Upper lobe of left lung (tissue), 6 donors: ENCODE measurements at regions not wholly inside any gene's neighbourhood (a gene's known extent, or its start where the extent isn't known, plus 50 kb on each side); places are given as distances from the start of the nearest gene placed in this dataset.

Experiments
- ATAC-seq, 2 donors: fragments of 200-7000 bp; cut with Tn5 transposase; one replicate each; pipeline ENCODE4 v1.9.1; 2022; ENCODE audit warnings: mild to moderate bottlenecking in 2 of 2, moderate library complexity in 2 of 2; ENCODE audit not compliant: low FRiP score in 2 of 2
- DNase-seq, 2 donors: peaks; one replicate each; pipeline ENCODE4 v3.0.0-alpha.2; 2019 to 2020
- H3K27ac ChIP-seq, 4 donors: fragments of 200-600 bp; sonication (generic); one replicate each; pipeline ENCODE4 v1.5.1; 2016 to 2019
- H3K27me3 ChIP-seq, 4 donors: fragments of 200-600 bp; sonication (generic); one replicate each; pipeline ENCODE4 v1.5.1; 2017 to 2019
- H3K36me3 ChIP-seq, 4 donors: fragments of 200-600 bp; sonication (generic); one replicate each; pipeline ENCODE4 v1.5.1; 2016 to 2019
- H3K4me1 ChIP-seq, 4 donors: fragments of 200-600 bp; sonication (generic); one replicate each; pipeline ENCODE4 v1.5.1; 2018 to 2019
- H3K4me3 ChIP-seq, 4 donors: fragments of 200-600 bp; sonication (generic); one replicate each; pipeline ENCODE4 v1.5.1; 2017 to 2019; ENCODE audit warnings: mild to moderate bottlenecking in 2 of 4, moderate library complexity in 1 of 4
- H3K9me3 ChIP-seq, 4 donors: fragments of 200-600 bp; sonication (generic); one replicate each; pipeline ENCODE4 v1.5.1; 2018 to 2019
- EP300 ChIP-seq, 4 donors: sonication (generic); formaldehyde crosslinking; IDR thresholded peaks; one replicate each; pipeline ENCODE4 v1.5.1; 2017; ENCODE audit warnings: antibody characterized with exemption in 4 of 4, control low read depth in 2 of 4
- POLR2A ChIP-seq, 4 donors: fragments of 450-650 bp; IDR thresholded peaks; one replicate each; pipeline ENCODE4 v1.5.1; 2016 to 2017; ENCODE audit warnings: antibody characterized with exemption in 4 of 4, mild to moderate bottlenecking in 2 of 4
- POLR2AphosphoS5 ChIP-seq, 2 donors: sonication (generic); formaldehyde crosslinking; IDR thresholded peaks; one replicate each; pipeline ENCODE4 v1.5.1; 2017; ENCODE audit warnings: antibody characterized with exemption in 2 of 2
- WGBS, 2 donors: methylation state at CpG; one replicate each; pipeline ENCODE4 v1.1.5; 2017 to 2018; 5-methylcytosine and 5-hydroxymethylcytosine counted together
- TF ChIP-seq, protein P1 (sequence below), 6 experiments: fragments of 450-650 bp in 4 of 6; fragments of 200-600 bp in 2 of 6; sonication (generic) in 2 of 6; IDR thresholded peaks; one replicate each; pipeline ENCODE4 v1.5.1; 2016 to 2019; ENCODE audit warnings: antibody characterized with exemption in 6 of 6
- donor health status: DM: no; HTN: no; CAD: no; lungs with moderate emphysema.
- donor health status: DM: no; HTN: yes; CAD: no; lungs with severe emphysema.

- no peak overlapping the region for H3K27ac ChIP-seq
- ATAC-seq (no peak), DNase-seq (no peak)
- no peaks in the 10 kb centered on the region for H3K27me3 ChIP-seq
- 55 to 67% methylated on average over 4 of the region's 4 CpGs for WGBS, 2 donors
- H3K36me3 ChIP-seq: no peaks in the 10 kb centered on the region
- TF ChIP-seq POLR2AphosphoS5 (IDR thresholded peaks at IDR 0.05) (no peak), EP300 (IDR thresholded peaks at IDR 0.05) (peak in 1 of 4 donors; percentile 21)
- H3K9me3 ChIP-seq: no peaks in the 10 kb centered on the region
- no peaks in the 10 kb centered on the region for H3K4me1 ChIP-seq
- H3K4me3 ChIP-seq: no peak overlapping the region
Measured at GRCh38 chr3:117610156-117610555, 900.6 kb downstream of the TUSC7 start.

- H3K36me3 ChIP-seq: no peaks in the 10 kb centered on the region
- no peaks in the 10 kb centered on the region for H3K4me1 ChIP-seq
- no peak for TF ChIP-seq EP300 (IDR thresholded peaks at IDR 0.05)
- TF ChIP-seq, protein P1, sequence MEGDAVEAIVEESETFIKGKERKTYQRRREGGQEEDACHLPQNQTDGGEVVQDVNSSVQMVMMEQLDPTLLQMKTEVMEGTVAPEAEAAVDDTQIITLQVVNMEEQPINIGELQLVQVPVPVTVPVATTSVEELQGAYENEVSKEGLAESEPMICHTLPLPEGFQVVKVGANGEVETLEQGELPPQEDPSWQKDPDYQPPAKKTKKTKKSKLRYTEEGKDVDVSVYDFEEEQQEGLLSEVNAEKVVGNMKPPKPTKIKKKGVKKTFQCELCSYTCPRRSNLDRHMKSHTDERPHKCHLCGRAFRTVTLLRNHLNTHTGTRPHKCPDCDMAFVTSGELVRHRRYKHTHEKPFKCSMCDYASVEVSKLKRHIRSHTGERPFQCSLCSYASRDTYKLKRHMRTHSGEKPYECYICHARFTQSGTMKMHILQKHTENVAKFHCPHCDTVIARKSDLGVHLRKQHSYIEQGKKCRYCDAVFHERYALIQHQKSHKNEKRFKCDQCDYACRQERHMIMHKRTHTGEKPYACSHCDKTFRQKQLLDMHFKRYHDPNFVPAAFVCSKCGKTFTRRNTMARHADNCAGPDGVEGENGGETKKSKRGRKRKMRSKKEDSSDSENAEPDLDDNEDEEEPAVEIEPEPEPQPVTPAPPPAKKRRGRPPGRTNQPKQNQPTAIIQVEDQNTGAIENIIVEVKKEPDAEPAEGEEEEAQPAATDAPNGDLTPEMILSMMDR (IDR thresholded peaks at IDR 0.05): no peak
- TF ChIP-seq POLR2AphosphoS5 (IDR thresholded peaks at IDR 0.05): no peak
- no peak for TF ChIP-seq POLR2A (IDR thresholded peaks at IDR 0.05)
- no peak for ATAC-seq
- no peaks in the 10 kb centered on the region for H3K27me3 ChIP-seq
- no peak overlapping the region for H3K4me3 ChIP-seq
- no peak for DNase-seq
- 86 to 97% methylated on average over 2 of the region's 2 CpGs for WGBS, 2 donors
- no peak overlapping the region for H3K27ac ChIP-seq
- no peaks in the 10 kb centered on the region for H3K9me3 ChIP-seq
Measured at GRCh38 chr3:117611211-117611610, 901.6 kb downstream of the TUSC7 start.

- Histone ChIP-seq H3K4me1 (peaks cover 0 to 3% (median 0%) of the 10 kb centered on the region in 4 donors), H3K27me3 (no peaks in the 10 kb centered on the region), H3K36me3 (no peaks in the 10 kb centered on the region), H3K9me3 (no peaks in the 10 kb centered on the region), H3K27ac (no peak overlapping the region), H3K4me3 (no peak overlapping the region)
- WGBS, 2 donors: 93 to 96% methylated on average over 2 of the region's 2 CpGs
- no peak for ATAC-seq
- TF ChIP-seq POLR2A (IDR thresholded peaks at IDR 0.05): no peak
- TF ChIP-seq EP300 (IDR thresholded peaks at IDR 0.05): no peak
- TF ChIP-seq, protein P1 (IDR thresholded peaks at IDR 0.05): no peak
- no peak for TF ChIP-seq POLR2AphosphoS5 (IDR thresholded peaks at IDR 0.05)
- DNase-seq: no peak
Measured at GRCh38 chr3:117616227-117616626, 906.6 kb downstream of the TUSC7 start.

DNA sequence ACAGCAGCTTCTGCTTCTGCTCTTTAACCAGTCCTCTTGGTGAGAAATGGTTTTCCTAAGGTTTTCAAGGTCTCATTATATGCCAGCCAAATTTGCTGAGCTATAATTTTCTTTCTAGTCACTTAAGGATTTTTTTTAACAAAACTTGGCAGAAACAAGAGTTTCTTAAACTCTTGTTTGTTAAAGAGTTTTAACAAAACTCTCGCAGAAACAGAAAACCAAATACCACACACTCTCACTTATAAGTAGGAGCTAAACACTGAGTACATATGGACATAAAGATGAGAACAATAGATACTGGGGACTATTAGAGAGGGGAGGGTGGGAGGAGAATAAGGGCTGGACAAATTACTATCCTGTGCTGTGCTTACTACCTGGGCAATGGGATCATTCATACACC, 908.3 kb downstream of the TUSC7 start:
- TF ChIP-seq POLR2AphosphoS5 (IDR thresholded peaks at IDR 0.05): no peak
- TF ChIP-seq, protein P1 (IDR thresholded peaks at IDR 0.05): no peak
- no peak for TF ChIP-seq EP300 (IDR thresholded peaks at IDR 0.05)
- no peak for TF ChIP-seq POLR2A (IDR thresholded peaks at IDR 0.05)
- Histone ChIP-seq H3K36me3 (no peaks in the 10 kb centered on the region), H3K4me3 (no peak overlapping the region), H3K4me1 (peaks cover 0 to 3% (median 0%) of the 10 kb centered on the region in 4 donors), H3K27ac (no peak overlapping the region), H3K27me3 (no peaks in the 10 kb centered on the region), H3K9me3 (no peaks in the 10 kb centered on the region)
- 59 to 66% methylated on average over 1 of the region's 1 CpG for WGBS, 2 donors
- DNase-seq (no peak), ATAC-seq (no peak)

- H3K4me3 ChIP-seq: no peak overlapping the region
- H3K27ac ChIP-seq: no peak overlapping the region
- ATAC-seq (no peak), DNase-seq (peak in 1 of 2 donors; percentile 45)
- no peaks in the 10 kb centered on the region for H3K9me3 ChIP-seq
- no peaks in the 10 kb centered on the region for H3K27me3 ChIP-seq
- WGBS, 2 donors: 33 to 53% methylated on average over 1 of the region's 1 CpG
- TF ChIP-seq EP300 (IDR thresholded peaks at IDR 0.05) (no peak), POLR2AphosphoS5 (IDR thresholded peaks at IDR 0.05) (no peak), POLR2A (IDR thresholded peaks at IDR 0.05) (no peak)
- TF ChIP-seq, protein P1 (IDR thresholded peaks at IDR 0.05): no peak
- no peaks in the 10 kb centered on the region for H3K36me3 ChIP-seq
- H3K4me1 ChIP-seq: peaks cover 0 to 3% (median 0%) of the 10 kb centered on the region in 4 donors
Measured at GRCh38 chr3:117618462-117618861, 908.9 kb downstream of the TUSC7 start.
